ENCODE measurements at regions not wholly inside any gene's neighbourhood (a gene's known extent, or its start where the extent isn't known, plus 50 kb on each side); places are given as distances from the start of the nearest gene placed in this dataset.

GRCh38 chr14:97198813-97199212, 401.6 kb downstream of the VRK1 start:
- in situ Hi-C loops (cut with MboI; ENCODE audit: low sequenced_read_pairs, unreplicated experiment): no loop called here
- no peak for TF ChIP-seq CTCF (IDR thresholded peaks at IDR 0.05; ENCODE audit: borderline replicate concordance, control extremely low read depth, extremely low read depth, insufficient read depth, missing control alignments)
- no peak for DNase-seq (ENCODE audit: low spot score)

- TF ChIP-seq CTCF (IDR thresholded peaks at IDR 0.05; ENCODE audit: borderline replicate concordance, control extremely low read depth, extremely low read depth, insufficient read depth, missing control alignments): no peak
- no peak for DNase-seq (ENCODE audit: low spot score)
- in situ Hi-C loops (cut with MboI; ENCODE audit: low sequenced_read_pairs, unreplicated experiment): no loop called here
Measured at GRCh38 chr14:97200245-97200644, 403.1 kb downstream of the VRK1 start.

DNA sequence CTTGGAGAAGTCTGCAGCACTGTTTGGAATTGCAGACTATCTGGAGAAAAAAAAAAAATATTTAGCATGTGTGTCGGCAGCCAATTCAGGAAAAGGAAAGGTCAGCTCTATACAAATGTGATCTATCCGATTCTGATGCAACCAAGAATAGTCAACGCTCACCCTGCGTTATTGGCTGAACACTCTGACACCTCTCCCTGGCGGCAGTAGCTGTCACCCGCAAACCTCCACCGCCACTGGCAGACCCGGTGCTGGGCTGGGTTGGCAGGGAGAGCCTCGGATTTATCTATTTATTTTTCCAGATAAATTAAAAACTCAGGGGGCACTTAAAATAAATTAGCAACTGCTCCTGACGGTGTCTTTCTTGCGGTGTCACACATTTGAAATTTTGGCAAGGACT, 409.7 kb downstream of the VRK1 start:
- TF ChIP-seq CTCF (IDR thresholded peaks at IDR 0.05; ENCODE audit: borderline replicate concordance, control extremely low read depth, extremely low read depth, insufficient read depth, missing control alignments): no peak
- in situ Hi-C loops (cut with MboI; ENCODE audit: low sequenced_read_pairs, unreplicated experiment): no loop called here
- no peak for DNase-seq (ENCODE audit: low spot score)

DNA sequence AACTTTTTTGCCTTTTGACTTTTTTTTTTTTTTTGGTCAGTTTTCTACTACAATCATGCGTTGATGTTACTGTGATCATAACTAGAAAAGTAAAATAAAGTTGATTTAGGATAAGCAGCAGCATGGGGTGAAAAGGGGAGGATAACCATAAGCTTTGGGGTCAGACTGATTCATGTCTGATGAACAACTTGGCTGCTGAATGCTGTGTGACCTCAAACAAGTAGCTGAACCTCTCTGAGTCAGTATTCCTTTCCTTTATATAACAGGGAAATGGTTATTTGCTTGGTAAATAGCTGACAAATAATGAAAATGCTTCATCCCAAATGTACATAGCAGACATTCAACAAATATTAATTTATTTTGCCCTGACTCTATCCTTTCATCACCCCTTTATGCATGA, 413.0 kb downstream of the VRK1 start:
- in situ Hi-C loops (cut with MboI; ENCODE audit: low sequenced_read_pairs, unreplicated experiment): no loop called here
- no peak for DNase-seq (ENCODE audit: low spot score)

DNA sequence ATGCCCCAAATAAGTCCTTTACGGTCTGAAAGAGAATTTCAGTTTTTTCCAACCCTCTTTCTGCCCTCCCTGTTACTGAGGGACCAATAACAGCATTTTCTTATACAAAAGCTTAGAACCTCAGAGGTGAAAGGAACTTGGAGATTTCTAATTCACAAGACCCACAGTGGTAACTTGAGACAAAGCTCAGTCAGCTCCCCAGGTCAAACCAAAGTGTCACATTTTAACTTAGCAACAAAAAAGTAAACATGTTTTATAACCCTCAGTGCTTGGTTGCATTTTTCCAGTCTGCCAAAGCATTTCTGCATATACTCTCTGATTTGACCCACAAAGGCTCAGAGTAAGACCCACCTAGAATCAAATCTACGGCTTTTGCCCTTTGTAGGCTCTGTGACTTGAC, 415.2 kb downstream of the VRK1 start:
- in situ Hi-C loops (cut with MboI; ENCODE audit: low sequenced_read_pairs, unreplicated experiment): no loop called here
- TF ChIP-seq CTCF (IDR thresholded peaks at IDR 0.05; ENCODE audit: borderline replicate concordance, control extremely low read depth, extremely low read depth, insufficient read depth, missing control alignments): no peak
- DNase-seq (ENCODE audit: low spot score): no peak

More for the DNA sequence above, 413.0 kb downstream of the VRK1 start:
- TF ChIP-seq CTCF (IDR thresholded peaks at IDR 0.05; ENCODE audit: borderline replicate concordance, control extremely low read depth, extremely low read depth, insufficient read depth, missing control alignments): no peak

DNA sequence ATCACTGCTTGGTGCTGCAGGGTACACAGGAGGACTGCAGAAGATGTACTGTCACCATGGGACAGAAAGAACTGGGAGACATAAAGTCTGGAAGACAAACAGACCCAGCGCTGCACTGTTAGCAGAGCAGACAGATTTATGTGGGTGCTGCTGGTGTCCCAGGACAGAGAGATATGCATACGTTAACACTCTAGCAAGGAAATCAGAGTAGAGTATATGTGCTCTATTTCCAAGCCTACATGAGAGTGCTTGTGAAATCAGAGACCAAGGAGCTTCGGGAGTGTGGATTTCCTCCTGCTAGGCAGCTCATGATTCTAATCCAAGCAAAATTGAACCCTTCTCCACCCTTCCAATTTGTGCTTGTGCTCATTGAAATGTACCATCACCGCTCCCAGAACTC, 416.5 kb downstream of the VRK1 start:
- in situ Hi-C loops (cut with MboI; ENCODE audit: low sequenced_read_pairs, unreplicated experiment): no loop called here
- DNase-seq (ENCODE audit: low spot score): no peak
- no peak for TF ChIP-seq CTCF (IDR thresholded peaks at IDR 0.05; ENCODE audit: borderline replicate concordance, control extremely low read depth, extremely low read depth, insufficient read depth, missing control alignments)
